ENCODE measurements at regions not wholly inside any gene's neighbourhood (a gene's known extent, or its start where the extent isn't known, plus 50 kb on each side); places are given as distances from the start of the nearest gene placed in this dataset.
"Not testable (repeated sequence)": the region's sequence is repeated elsewhere in the genome, so short reads cannot be mapped to it uniquely, and the experiment has no call there.

- DNase-seq (ENCODE audit: low read depth, low spot score) = no peak
Observed at GRCh38 chr9:75274781-75275180, 186.5 kb downstream of the OSTF1 start.

- DNase-seq (ENCODE audit: low read depth, low spot score) = no peak
Observed at GRCh38 chr9:75282047-75282446, 193.7 kb downstream of the OSTF1 start.

GRCh38 chr9:75289332-75289731 is 201.0 kb downstream of the OSTF1 start:
- DNase-seq (ENCODE audit: low read depth, low spot score) = no peak

GRCh38 chr9:75299324-75299723 is 211.0 kb downstream of the OSTF1 start:
- DNase-seq (ENCODE audit: low read depth, low spot score) = no peak

GRCh38 chr9:75333624-75334023 is 245.3 kb downstream of the OSTF1 start:
- no peak for DNase-seq (ENCODE audit: low read depth, low spot score)

GRCh38 chr9:75358846-75359245 is 270.5 kb downstream of the OSTF1 start:
- no peak for DNase-seq (ENCODE audit: low read depth, low spot score)

GRCh38 chr9:75359638-75360037 is 271.3 kb downstream of the OSTF1 start:
- no peak for DNase-seq (ENCODE audit: low read depth, low spot score)

GRCh38 chr9:75360252-75360651 is 271.9 kb downstream of the OSTF1 start:
- DNase-seq (ENCODE audit: low read depth, low spot score) = no peak

- not testable (repeated sequence) for DNase-seq (ENCODE audit: low read depth, low spot score)
Observed at GRCh38 chr9:75362446-75362845, 274.1 kb downstream of the OSTF1 start.

GRCh38 chr9:75365196-75365595 is 276.9 kb downstream of the OSTF1 start:
- DNase-seq (ENCODE audit: low read depth, low spot score) = no peak

- DNase-seq (ENCODE audit: low read depth, low spot score) = no peak
Observed at GRCh38 chr9:75369989-75370388, 281.7 kb downstream of the OSTF1 start.

- DNase-seq (ENCODE audit: low read depth, low spot score) = no peak
Observed at GRCh38 chr9:75372499-75373268, 284.4 kb downstream of the OSTF1 start.

- no peak for DNase-seq (ENCODE audit: low read depth, low spot score)
Observed at GRCh38 chr9:75376680-75377254, 288.5 kb downstream of the OSTF1 start.

GRCh38 chr9:75378036-75378435 is 289.7 kb downstream of the OSTF1 start:
- DNase-seq (ENCODE audit: low read depth, low spot score) = no peak

- DNase-seq (ENCODE audit: low read depth, low spot score) = no peak
Observed at GRCh38 chr9:75378926-75379325, 290.6 kb downstream of the OSTF1 start.

GRCh38 chr9:75382126-75382525 is 293.8 kb downstream of the OSTF1 start:
- no peak for DNase-seq (ENCODE audit: low read depth, low spot score)

GRCh38 chr9:75383420-75384034 is 295.2 kb downstream of the OSTF1 start:
- DNase-seq (ENCODE audit: low read depth, low spot score) = not testable (repeated sequence)

GRCh38 chr9:75385236-75385635 is 296.9 kb downstream of the OSTF1 start:
- DNase-seq (ENCODE audit: low read depth, low spot score) = no peak

GRCh38 chr9:75389101-75389500 is 300.8 kb downstream of the OSTF1 start:
- no peak for DNase-seq (ENCODE audit: low read depth, low spot score)

GRCh38 chr9:75390951-75391350 is 302.6 kb downstream of the OSTF1 start:
- no peak for DNase-seq (ENCODE audit: low read depth, low spot score)

GRCh38 chr9:75391497-75391896 is 303.2 kb downstream of the OSTF1 start:
- DNase-seq (ENCODE audit: low read depth, low spot score) = no peak

- DNase-seq (ENCODE audit: low read depth, low spot score) = no peak
Observed at GRCh38 chr9:75395336-75395735, 307.0 kb downstream of the OSTF1 start.

GRCh38 chr9:75397836-75398235 is 309.5 kb downstream of the OSTF1 start:
- DNase-seq (ENCODE audit: low read depth, low spot score) = no peak
